Suprapubic skin (tissue), 3 donors: ENCODE measurements at regions not wholly inside any gene's neighbourhood (a gene's known extent, or its start where the extent isn't known, plus 50 kb on each side); places are given as distances from the start of the nearest gene placed in this dataset.
"Not testable (repeated sequence)": the region's sequence is repeated elsewhere in the genome, so short reads cannot be mapped to it uniquely, and the experiment has no call there.

Experiments used
- EP300 ChIP-seq: sonication (generic); formaldehyde crosslinking; IDR thresholded peaks from one replicate; pipeline ENCODE4 v1.6.1; 2017; ENCODE audit warnings: antibody characterized with exemption
- POLR2A ChIP-seq, 2 donors: fragments of 450-650 bp; IDR thresholded peaks; one replicate each; pipeline ENCODE4 v1.6.1; 2017; ENCODE audit warnings: antibody characterized with exemption in 2 of 2, mild to moderate bottlenecking in 2 of 2, moderate library complexity in 2 of 2
- TF ChIP-seq, protein P1 (sequence below), 2 donors: fragments of 200-600 bp in 1 of 2; fragments of 450-650 bp in 1 of 2; sonication (generic) in 1 of 2; IDR thresholded peaks; one replicate each; pipeline ENCODE4 v1.5.1; 2016 to 2019; ENCODE audit warnings: antibody characterized with exemption in 2 of 2, mild to moderate bottlenecking in 1 of 2, moderate library complexity in 1 of 2

GRCh38 chr16:32842844-32843243 lies 166.9 kb upstream of the TP53TG3 start:
- TF ChIP-seq, protein P1, sequence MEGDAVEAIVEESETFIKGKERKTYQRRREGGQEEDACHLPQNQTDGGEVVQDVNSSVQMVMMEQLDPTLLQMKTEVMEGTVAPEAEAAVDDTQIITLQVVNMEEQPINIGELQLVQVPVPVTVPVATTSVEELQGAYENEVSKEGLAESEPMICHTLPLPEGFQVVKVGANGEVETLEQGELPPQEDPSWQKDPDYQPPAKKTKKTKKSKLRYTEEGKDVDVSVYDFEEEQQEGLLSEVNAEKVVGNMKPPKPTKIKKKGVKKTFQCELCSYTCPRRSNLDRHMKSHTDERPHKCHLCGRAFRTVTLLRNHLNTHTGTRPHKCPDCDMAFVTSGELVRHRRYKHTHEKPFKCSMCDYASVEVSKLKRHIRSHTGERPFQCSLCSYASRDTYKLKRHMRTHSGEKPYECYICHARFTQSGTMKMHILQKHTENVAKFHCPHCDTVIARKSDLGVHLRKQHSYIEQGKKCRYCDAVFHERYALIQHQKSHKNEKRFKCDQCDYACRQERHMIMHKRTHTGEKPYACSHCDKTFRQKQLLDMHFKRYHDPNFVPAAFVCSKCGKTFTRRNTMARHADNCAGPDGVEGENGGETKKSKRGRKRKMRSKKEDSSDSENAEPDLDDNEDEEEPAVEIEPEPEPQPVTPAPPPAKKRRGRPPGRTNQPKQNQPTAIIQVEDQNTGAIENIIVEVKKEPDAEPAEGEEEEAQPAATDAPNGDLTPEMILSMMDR (IDR thresholded peaks at IDR 0.05), result not testable (repeated sequence)
- TF ChIP-seq POLR2A (IDR thresholded peaks at IDR 0.05); EP300: not testable (repeated sequence)
